Duodenal mucosa (tissue), 2 donors: ENCODE measurements at regions not wholly inside any gene's neighbourhood (a gene's known extent, or its start where the extent isn't known, plus 50 kb on each side); places are given as distances from the start of the nearest gene placed in this dataset.
"Not testable (repeated sequence)": the region's sequence is repeated elsewhere in the genome, so short reads cannot be mapped to it uniquely, and the experiment has no call there.

ENCODE experiments used
- H3K27ac ChIP-seq: one replicate; pipeline ENCODE4 v1.7.0; 2013; ENCODE audit warnings: low read depth, low read length
- H3K27me3 ChIP-seq, 2 donors: one replicate each; pipeline ENCODE4 v1.7.0; 2013; ENCODE audit warnings: low read length in 2 of 2, control low read depth in 1 of 2; ENCODE audit not compliant: insufficient read depth in 2 of 2, control insufficient read depth in 1 of 2
- H3K36me3 ChIP-seq, 2 donors: one replicate each; pipeline ENCODE4 v1.7.0; 2013; ENCODE audit warnings: low read length in 2 of 2, control low read depth in 1 of 2; ENCODE audit not compliant: insufficient read depth in 2 of 2, control insufficient read depth in 1 of 2
- H3K4me1 ChIP-seq, 2 donors: one replicate each; pipeline ENCODE4 v1.7.0; 2013; ENCODE audit warnings: low read length in 2 of 2, control low read depth in 1 of 2; ENCODE audit not compliant: insufficient read depth in 2 of 2, control insufficient read depth in 1 of 2
- H3K4me3 ChIP-seq, 2 donors: one replicate each; pipeline ENCODE4 v1.7.0; 2013; ENCODE audit warnings: low read length in 2 of 2, low read depth in 1 of 2
- H3K9ac ChIP-seq, 2 donors: one replicate each; pipeline ENCODE4 v1.7.0; 2013; ENCODE audit warnings: low read length in 2 of 2, low read depth in 1 of 2
- H3K9me3 ChIP-seq, 2 donors: one replicate each; pipeline ENCODE4 v1.7.0; 2013; ENCODE audit warnings: low read length in 2 of 2, control low read depth in 1 of 2; ENCODE audit not compliant: control insufficient read depth in 1 of 2

DNA sequence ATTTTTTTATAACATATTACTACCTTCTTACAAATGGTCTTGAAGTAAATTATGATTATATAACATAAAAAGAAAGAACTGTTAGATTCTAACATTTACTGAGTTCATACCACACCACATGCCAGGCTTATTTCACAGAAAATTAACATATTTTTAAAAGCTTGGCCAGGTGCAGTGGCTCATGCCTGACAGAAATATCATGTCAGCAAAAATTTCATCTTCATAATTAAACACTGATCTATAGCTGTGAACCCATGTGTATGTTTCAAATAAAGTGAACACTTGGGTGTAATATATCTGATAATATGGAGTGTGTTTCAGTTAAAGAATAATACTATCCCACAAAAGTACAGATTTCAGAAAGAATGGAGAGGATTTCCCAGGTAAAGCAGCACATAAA is 296.5 kb downstream of the SI start:
- H3K27me3 ChIP-seq, result no peaks in the 10 kb centered on the region
- H3K9ac ChIP-seq, result no peak overlapping the region
- H3K4me1 ChIP-seq, result no peaks in the 10 kb centered on the region
- no peaks in the 10 kb centered on the region for H3K9me3 ChIP-seq
- no peak overlapping the region for H3K4me3 ChIP-seq
- no peaks in the 10 kb centered on the region for H3K36me3 ChIP-seq
- H3K27ac ChIP-seq, result no peak overlapping the region

DNA sequence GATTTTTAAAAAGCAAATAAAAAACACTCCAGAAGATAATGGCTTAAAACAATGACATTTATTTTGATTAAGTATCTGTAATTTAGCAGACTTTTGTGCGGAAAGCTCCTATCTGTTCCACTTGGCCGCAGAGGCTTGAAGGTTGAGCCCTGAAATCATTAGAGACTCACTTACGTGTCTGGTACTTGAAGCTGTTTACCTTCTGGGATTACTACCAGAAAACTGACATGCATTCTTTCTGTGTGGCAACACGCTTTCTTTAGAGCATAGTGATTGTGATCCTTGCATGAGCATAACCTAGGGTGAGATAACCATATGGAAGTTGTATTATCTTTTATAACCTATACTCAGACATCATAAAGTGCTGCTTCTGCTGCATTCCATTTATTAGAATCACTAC is 298.5 kb downstream of the SI start:
- Histone ChIP-seq H3K9me3 (no peaks in the 10 kb centered on the region), H3K27ac (no peak overlapping the region), H3K36me3 (no peaks in the 10 kb centered on the region), H3K9ac (no peak overlapping the region), H3K4me1 (no peaks in the 10 kb centered on the region), H3K27me3 (no peaks in the 10 kb centered on the region), H3K4me3 (no peak overlapping the region)

DNA sequence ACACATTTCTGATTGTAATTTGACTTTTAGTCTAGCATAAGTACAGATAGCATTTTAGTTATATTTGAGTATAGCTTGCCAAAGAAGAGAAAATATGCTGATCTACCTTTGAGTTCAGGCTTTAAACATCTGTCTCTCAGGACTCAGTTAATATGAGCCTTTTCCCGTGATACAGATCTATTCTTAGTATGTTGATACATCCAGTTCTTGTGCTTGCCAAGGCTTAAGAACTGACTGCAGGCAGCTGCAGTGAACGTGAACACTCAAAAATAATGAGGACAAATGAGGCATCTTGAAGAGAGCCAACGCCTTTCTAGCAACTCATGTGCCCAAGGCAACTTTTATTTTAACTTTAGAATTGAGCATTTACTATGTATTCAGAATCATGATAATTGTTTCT is 325.5 kb downstream of the SI start:
- Histone ChIP-seq H3K27ac (no peak overlapping the region), H3K9me3 (no peaks in the 10 kb centered on the region), H3K36me3 (no peaks in the 10 kb centered on the region), H3K4me3 (no peak overlapping the region), H3K9ac (no peak overlapping the region), H3K27me3 (no peaks in the 10 kb centered on the region), H3K4me1 (no peaks in the 10 kb centered on the region)

DNA sequence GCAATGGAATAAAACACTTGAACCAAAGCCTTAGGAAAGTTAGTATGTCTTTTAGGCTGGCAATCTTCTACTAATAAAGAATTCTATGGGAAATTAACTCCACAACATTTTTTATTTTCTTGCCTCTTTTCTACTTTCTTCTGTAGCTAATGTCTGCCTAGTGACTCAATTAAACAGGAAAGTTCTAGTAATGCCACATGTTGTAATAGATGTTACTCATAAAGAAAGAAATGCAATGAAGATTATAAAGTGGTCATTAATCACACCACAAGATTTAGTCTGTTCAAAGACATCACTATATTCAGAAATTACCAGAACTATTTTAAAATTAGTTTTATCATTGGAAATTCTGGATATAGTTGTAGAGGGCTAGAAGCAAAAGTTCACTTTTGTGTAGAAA is 329.7 kb downstream of the SI start:
- H3K27ac ChIP-seq, result no peak overlapping the region
- H3K9me3 ChIP-seq, result no peaks in the 10 kb centered on the region

DNA sequence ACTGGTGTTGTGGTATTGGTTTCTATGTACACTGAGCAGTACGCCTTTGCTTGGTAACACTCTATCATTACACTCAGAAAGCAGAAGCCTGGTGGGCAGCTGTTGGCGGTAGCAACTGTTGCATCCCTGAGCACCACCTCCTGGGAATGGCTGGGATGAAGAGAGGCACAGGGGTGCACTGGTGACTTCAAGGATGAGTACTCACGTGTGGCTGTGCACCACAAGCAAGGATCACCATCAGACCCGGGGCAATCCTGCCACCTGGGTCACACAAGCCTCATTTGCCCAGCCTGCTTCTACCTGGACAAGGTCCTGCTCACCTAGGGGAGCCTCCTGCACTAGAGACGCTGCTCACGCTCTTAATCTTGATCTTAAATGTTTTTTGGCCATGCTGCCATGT is 336.4 kb downstream of the SI start:
- no peak overlapping the region for H3K4me3 ChIP-seq
- no peaks in the 10 kb centered on the region for H3K9me3 ChIP-seq
- no peaks in the 10 kb centered on the region for H3K36me3 ChIP-seq
- H3K27me3 ChIP-seq, result no peaks in the 10 kb centered on the region
- no peak overlapping the region for H3K9ac ChIP-seq
- H3K27ac ChIP-seq, result no peak overlapping the region
- H3K4me1 ChIP-seq, result no peaks in the 10 kb centered on the region

More for the DNA sequence above, 329.7 kb downstream of the SI start:
- Histone ChIP-seq H3K4me3 (no peak overlapping the region), H3K36me3 (no peaks in the 10 kb centered on the region), H3K4me1 (no peaks in the 10 kb centered on the region), H3K27me3 (no peaks in the 10 kb centered on the region), H3K9ac (no peak overlapping the region)

DNA sequence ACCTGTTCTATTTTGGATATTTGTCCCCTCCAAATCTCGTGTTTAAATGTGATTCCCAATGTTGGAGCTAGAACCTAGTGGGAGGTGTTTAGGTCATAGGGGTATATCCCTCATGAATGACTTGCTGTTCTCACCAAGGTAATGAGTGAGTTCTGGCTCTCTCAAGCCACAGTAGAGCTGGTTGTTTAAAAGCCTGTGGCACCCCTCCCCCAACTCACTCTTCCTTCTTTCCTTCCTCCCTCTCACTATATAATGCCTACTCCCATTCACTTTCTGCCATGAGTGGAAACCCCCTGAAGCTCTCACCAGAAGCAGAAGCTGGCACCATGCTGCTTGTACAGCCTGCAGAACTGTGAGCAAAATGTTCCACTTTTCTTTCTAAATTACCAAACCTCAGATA is 341.1 kb downstream of the SI start:
- Histone ChIP-seq H3K4me1 (no peaks in the 10 kb centered on the region), H3K27ac (no peak overlapping the region), H3K4me3 (no peak overlapping the region), H3K9ac (no peak overlapping the region), H3K9me3 (no peaks in the 10 kb centered on the region), H3K27me3 (no peaks in the 10 kb centered on the region), H3K36me3 (no peaks in the 10 kb centered on the region)

DNA sequence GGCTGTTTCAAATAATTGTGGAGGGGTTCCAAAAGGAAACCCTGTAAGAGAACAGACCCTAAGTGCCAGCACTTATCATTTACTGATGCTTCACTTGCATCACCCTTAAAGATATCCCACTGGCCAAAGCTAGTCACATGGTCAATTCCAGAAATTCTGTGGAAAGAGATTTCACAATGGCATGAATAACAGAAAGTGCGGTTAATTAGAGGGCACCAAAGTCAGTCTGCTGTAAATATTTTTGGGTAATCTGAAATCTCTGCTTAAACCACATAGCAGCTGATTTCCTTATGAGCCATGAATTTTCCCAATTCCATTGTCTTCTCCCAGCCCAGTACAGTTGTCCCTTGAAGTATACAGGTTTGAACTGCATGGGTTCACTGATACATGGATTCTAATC is 346.1 kb downstream of the SI start:
- Histone ChIP-seq H3K27me3 (no peaks in the 10 kb centered on the region), H3K36me3 (no peaks in the 10 kb centered on the region), H3K4me1 (no peaks in the 10 kb centered on the region), H3K27ac (no peak overlapping the region), H3K9me3 (no peaks in the 10 kb centered on the region), H3K9ac (no peak overlapping the region), H3K4me3 (no peak overlapping the region)

DNA sequence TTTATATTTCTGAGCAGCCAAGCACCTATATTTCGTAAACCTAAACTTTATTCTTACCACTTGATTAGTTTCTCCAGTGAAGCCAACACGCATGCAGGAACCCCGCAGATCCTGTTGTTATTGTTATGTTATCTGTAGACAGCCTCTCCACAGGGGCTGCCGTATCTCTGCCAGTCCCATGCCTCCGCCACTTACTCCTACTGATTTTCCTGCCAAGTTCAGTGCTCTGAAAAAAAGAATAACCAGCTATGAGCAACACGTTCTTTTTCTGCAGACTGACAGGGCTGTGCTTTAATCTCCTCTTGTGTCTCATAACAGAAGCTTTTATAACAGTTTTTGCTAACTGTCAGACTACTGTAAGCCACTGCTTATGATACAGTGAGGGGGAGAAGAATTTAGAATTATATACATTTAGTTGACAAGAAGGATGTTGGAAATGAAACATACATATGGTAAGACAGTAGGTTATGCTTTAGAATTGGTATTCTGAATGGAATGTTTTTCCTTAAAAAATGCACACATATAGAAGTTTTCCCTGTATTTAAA is 347.4 kb downstream of the SI start:
- no peak overlapping the region for H3K4me3 ChIP-seq
- H3K9ac ChIP-seq, result no peak overlapping the region
- H3K27me3 ChIP-seq, result no peaks in the 10 kb centered on the region
- H3K36me3 ChIP-seq, result no peaks in the 10 kb centered on the region
- H3K9me3 ChIP-seq, result no peaks in the 10 kb centered on the region
- H3K4me1 ChIP-seq, result no peaks in the 10 kb centered on the region
- H3K27ac ChIP-seq, result no peak overlapping the region

DNA sequence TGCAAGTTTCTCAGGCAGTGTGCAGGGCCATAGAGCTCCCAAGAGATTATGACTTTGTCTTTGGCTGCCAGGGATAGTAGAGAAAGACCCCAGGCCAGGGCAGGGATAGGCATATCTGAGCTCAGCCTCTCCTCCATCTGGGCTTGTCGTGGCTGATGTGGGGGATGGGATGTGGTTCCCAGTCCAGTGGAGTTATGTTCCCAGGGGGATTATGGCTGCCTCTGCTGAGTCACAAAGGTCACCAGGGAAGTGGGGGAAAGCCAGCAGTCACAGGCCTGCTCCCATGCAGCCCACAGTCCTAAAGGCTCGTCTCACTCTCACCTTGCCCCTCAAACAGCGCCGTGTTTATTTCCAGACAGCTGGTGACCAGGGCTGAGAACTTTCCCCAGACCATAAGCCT is 354.9 kb downstream of the SI start:
- Histone ChIP-seq H3K27ac (no peak overlapping the region), H3K4me1 (no peaks in the 10 kb centered on the region), H3K9ac (no peak overlapping the region), H3K9me3 (no peaks in the 10 kb centered on the region), H3K27me3 (no peaks in the 10 kb centered on the region), H3K4me3 (no peak overlapping the region), H3K36me3 (no peaks in the 10 kb centered on the region)

DNA sequence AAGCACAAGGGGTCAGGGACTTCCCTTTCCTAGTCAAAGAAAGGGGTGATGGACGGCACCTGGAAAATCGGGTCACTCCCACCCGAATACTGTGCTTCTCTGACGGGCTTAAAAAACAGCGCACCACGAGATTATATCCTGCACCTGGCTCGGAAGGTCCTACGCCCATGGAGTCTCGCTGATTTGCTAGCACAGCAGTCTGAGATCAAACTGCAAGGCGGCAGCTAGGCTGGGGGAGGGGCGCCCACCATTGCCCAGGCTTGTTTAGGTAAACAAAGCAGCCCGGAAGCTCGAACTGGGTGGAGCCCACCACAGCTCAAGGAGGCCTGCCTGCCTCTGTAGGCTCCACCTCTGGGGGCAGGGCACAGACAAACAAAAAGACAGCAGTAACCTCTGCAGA is 375.5 kb downstream of the SI start:
- H3K9ac ChIP-seq, H3K36me3 ChIP-seq, H3K27ac ChIP-seq, H3K4me1 ChIP-seq, H3K27me3 ChIP-seq, H3K4me3 ChIP-seq, H3K9me3 ChIP-seq: not testable (repeated sequence)

DNA sequence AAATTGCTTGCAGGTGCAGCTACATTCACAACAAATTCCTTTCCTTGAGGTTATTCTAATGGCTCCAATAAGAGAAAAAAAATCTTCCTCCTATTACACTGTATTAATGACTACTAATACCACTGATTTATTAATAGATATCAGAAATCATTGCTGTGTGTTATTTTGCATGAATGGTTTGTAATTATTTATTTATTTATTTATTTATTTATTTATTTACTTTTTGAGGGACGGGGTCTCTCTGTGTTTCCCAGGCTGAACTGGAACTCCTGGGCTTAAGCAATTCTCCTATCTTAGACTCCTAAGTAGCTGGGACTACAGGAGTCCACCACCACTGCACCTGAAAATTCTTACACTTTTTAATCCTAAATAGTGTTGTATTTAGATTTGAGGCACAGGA is 390.4 kb downstream of the SI start:
- H3K4me1 ChIP-seq, result no peaks in the 10 kb centered on the region
- H3K9me3 ChIP-seq, result no peaks in the 10 kb centered on the region
- H3K27me3 ChIP-seq, result no peaks in the 10 kb centered on the region
- H3K36me3 ChIP-seq, result no peaks in the 10 kb centered on the region
- H3K9ac ChIP-seq, result no peak overlapping the region
- H3K27ac ChIP-seq, result no peak overlapping the region
- no peak overlapping the region for H3K4me3 ChIP-seq
